GM18873 (cell line): ENCODE measurements at regions not wholly inside any gene's neighbourhood (a gene's known extent, or its start where the extent isn't known, plus 50 kb on each side); places are given as distances from the start of the nearest gene placed in this dataset.
A peak's percentile ranks its signal among the peaks of the same experiment; 100 is the strongest.

Experiments used
- ATAC-seq: cut with Tn5 transposase; IDR thresholded peaks from one replicate; pipeline ENCODE4 v1.9.1; 2021; ENCODE audit warnings: mild to moderate bottlenecking, moderate library complexity, moderate number of reproducible peaks; ENCODE audit not compliant: unreplicated experiment, low FRiP score

GRCh38 chr16:31700530-31701388 lies 172.8 kb upstream of the ZNF267 start:
- peak; percentile 40 for ATAC-seq

GRCh38 chr16:31701734-31702133 lies 171.9 kb upstream of the ZNF267 start:
- ATAC-seq, result no peak

GRCh38 chr16:31702796-31703195 lies 170.8 kb upstream of the ZNF267 start:
- ATAC-seq, result no peak

- ATAC-seq, result no peak
Measured at GRCh38 chr16:31703526-31704128, 170.0 kb upstream of the ZNF267 start.

GRCh38 chr16:31704138-31704537 lies 169.5 kb upstream of the ZNF267 start:
- no peak for ATAC-seq

GRCh38 chr16:31705371-31705770 lies 168.2 kb upstream of the ZNF267 start:
- no peak for ATAC-seq

- no peak for ATAC-seq
Measured at GRCh38 chr16:31706318-31706717, 167.3 kb upstream of the ZNF267 start.

- no peak for ATAC-seq
Measured at GRCh38 chr16:31706925-31707324, 166.7 kb upstream of the ZNF267 start.

GRCh38 chr16:31707743-31708335 lies 165.8 kb upstream of the ZNF267 start:
- ATAC-seq, result no peak

- no peak for ATAC-seq
Measured at GRCh38 chr16:31708348-31708747, 165.3 kb upstream of the ZNF267 start.

- no peak for ATAC-seq
Measured at GRCh38 chr16:31709181-31709580, 164.4 kb upstream of the ZNF267 start.

GRCh38 chr16:31710134-31710533 lies 163.5 kb upstream of the ZNF267 start:
- ATAC-seq, result no peak

- ATAC-seq, result no peak
Measured at GRCh38 chr16:31710880-31711279, 162.7 kb upstream of the ZNF267 start.

- no peak for ATAC-seq
Measured at GRCh38 chr16:31711344-31711845, 162.2 kb upstream of the ZNF267 start.

GRCh38 chr16:31712064-31712540 lies 161.5 kb upstream of the ZNF267 start:
- no peak for ATAC-seq

GRCh38 chr16:31713071-31713944 lies 160.3 kb upstream of the ZNF267 start:
- peak; percentile 93 for ATAC-seq

- no peak for ATAC-seq
Measured at GRCh38 chr16:31713945-31714902, 159.4 kb upstream of the ZNF267 start.

GRCh38 chr16:31714903-31715504 lies 158.6 kb upstream of the ZNF267 start:
- ATAC-seq, result no peak

- no peak for ATAC-seq
Measured at GRCh38 chr16:31715915-31716314, 157.7 kb upstream of the ZNF267 start.
